Sigmoid colon (tissue), 6 donors: ENCODE measurements at regions not wholly inside any gene's neighbourhood (a gene's known extent, or its start where the extent isn't known, plus 50 kb on each side); places are given as distances from the start of the nearest gene placed in this dataset.

Experiments
- DNase-seq: peaks from one replicate; pipeline ENCODE4 v3.0.0-alpha.2; 2019
- H3K27ac ChIP-seq, 4 donors: fragments of 200-600 bp; sonication (generic); one replicate each; pipeline ENCODE4 v1.5.1; 2016 to 2019; ENCODE audit warnings: mild to moderate bottlenecking in 1 of 4
- H3K27me3 ChIP-seq, 3 donors: fragments of 200-600 bp; sonication (generic); one replicate each; pipeline ENCODE4 v1.5.1; 2019; ENCODE audit warnings: mild to moderate bottlenecking in 1 of 3
- H3K36me3 ChIP-seq, 4 donors: fragments of 200-600 bp; sonication (generic); one replicate each; pipeline ENCODE4 v1.5.1; 2016 to 2019
- H3K4me1 ChIP-seq, 4 donors: fragments of 200-600 bp; sonication (generic); one replicate each; pipeline ENCODE4 v1.5.1; 2017 to 2019
- H3K4me3 ChIP-seq, 4 donors: fragments of 200-600 bp; sonication (generic); one replicate each; pipeline ENCODE4 v1.5.1; 2017 to 2019; ENCODE audit warnings: mild to moderate bottlenecking in 2 of 4, moderate library complexity in 1 of 4
- H3K9me3 ChIP-seq, 4 donors: fragments of 200-600 bp in 3 of 4; sonication (generic) in 3 of 4; one replicate each; pipeline versions ENCODE4 v1.5.1 to v1.6.1; 2013 to 2019
- EP300 ChIP-seq, 4 donors: sonication (generic); formaldehyde crosslinking; IDR thresholded peaks; one replicate each; pipeline ENCODE4 v1.6.1; 2017; ENCODE audit warnings: antibody characterized with exemption in 4 of 4
- POLR2A ChIP-seq, 2 donors: fragments of 450-650 bp; IDR thresholded peaks; one replicate each; pipeline ENCODE4 v1.6.1; 2016; ENCODE audit warnings: antibody characterized with exemption in 2 of 2, mild to moderate bottlenecking in 2 of 2, moderate library complexity in 2 of 2
- POLR2AphosphoS5 ChIP-seq, 4 donors: sonication (generic); formaldehyde crosslinking; IDR thresholded peaks; one replicate each; pipeline ENCODE4 v1.6.1; 2017; ENCODE audit warnings: antibody characterized with exemption in 4 of 4
- WGBS, 2 donors: extraction: QIAGEN DNeasy Blood & Tissue Kit; methylation state at CpG; one replicate each; pipeline ENCODE4 v1.1.7; 2013; 5-methylcytosine and 5-hydroxymethylcytosine counted together
- intact Hi-C: fragments of 100-400 bp; cut with DNase I; formaldehyde crosslinking; loops from one replicate; pipeline ENCODE4 v1.15.1; 2023
- TF ChIP-seq, protein P1 (sequence below), 4 experiments: fragments of 450-650 bp in 3 of 4; fragments of 200-600 bp in 1 of 4; IDR thresholded peaks; one replicate each; pipeline ENCODE4 v1.5.1; 2016 to 2019; ENCODE audit warnings: antibody characterized with exemption in 4 of 4, mild to moderate bottlenecking in 3 of 4, moderate library complexity in 2 of 4
- donor health status: healthy with polysubstance abuse.
- donor health status: healthy.

DNA sequence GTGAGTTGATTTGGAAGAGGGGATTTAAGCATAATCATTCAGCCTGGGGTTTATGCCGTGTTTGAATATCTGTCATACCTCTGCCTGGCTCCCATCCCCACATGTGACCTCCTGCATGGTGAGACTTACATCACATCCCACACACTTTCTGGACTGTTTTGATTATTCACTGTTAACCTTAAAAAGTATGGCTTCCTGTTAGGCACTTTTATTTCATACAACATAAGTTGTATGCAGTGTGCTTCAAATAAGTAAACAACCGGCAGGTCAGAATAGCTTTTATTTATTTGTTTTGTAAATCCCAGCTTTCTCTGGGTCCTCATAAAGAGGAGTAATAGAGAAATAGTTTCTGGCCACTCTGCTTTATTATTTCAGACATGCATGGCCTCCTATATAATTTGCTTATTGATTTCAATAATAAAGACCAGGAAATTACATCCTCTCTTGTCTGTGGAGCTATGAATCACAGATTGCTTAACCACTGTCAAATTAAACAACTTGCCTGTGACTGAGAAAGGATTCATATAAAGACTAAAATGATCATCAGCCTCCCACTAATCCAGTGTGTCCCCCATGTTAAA is 376.8 kb upstream of the ZFP42 start:
- Histone ChIP-seq H3K27ac (no peak overlapping the region), H3K27me3 (no peaks in the 10 kb centered on the region), H3K36me3 (no peaks in the 10 kb centered on the region), H3K9me3 (no peaks in the 10 kb centered on the region), H3K4me3 (no peak overlapping the region), H3K4me1 (peaks cover 0 to 5% (median 0%) of the 10 kb centered on the region in 4 donors)
- 63 to 70% methylated on average over 2 of the region's 2 CpGs for WGBS, 2 donors
- no peak for DNase-seq
- TF ChIP-seq POLR2A (IDR thresholded peaks at IDR 0.05) (no peak), POLR2AphosphoS5 (IDR thresholded peaks at IDR 0.05) (no peak), EP300 (IDR thresholded peaks at IDR 0.05) (no peak)
- TF ChIP-seq, protein P1, sequence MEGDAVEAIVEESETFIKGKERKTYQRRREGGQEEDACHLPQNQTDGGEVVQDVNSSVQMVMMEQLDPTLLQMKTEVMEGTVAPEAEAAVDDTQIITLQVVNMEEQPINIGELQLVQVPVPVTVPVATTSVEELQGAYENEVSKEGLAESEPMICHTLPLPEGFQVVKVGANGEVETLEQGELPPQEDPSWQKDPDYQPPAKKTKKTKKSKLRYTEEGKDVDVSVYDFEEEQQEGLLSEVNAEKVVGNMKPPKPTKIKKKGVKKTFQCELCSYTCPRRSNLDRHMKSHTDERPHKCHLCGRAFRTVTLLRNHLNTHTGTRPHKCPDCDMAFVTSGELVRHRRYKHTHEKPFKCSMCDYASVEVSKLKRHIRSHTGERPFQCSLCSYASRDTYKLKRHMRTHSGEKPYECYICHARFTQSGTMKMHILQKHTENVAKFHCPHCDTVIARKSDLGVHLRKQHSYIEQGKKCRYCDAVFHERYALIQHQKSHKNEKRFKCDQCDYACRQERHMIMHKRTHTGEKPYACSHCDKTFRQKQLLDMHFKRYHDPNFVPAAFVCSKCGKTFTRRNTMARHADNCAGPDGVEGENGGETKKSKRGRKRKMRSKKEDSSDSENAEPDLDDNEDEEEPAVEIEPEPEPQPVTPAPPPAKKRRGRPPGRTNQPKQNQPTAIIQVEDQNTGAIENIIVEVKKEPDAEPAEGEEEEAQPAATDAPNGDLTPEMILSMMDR (IDR thresholded peaks at IDR 0.05), result no peak
- intact Hi-C loops, result no loop called here

DNA sequence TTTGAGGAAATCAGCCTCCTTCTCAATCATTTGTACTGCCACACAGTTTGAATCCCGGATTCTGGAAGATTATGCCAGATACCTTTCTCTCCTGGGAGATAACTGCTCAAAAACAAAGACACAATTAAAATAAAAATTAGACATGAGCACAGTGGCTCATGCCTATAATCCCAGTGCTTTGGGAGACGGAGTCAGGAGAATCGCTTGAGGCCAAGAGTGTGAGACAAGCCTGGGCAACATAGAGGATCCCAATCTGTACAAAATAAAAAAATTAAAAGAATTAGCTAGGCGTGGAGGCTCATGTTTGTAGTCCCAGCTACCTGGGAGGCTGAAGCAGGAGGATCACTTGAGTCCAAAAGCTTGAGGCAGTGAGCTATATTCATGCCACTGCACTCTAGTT is 376.3 kb upstream of the ZFP42 start:
- Histone ChIP-seq H3K4me3 (no peak overlapping the region), H3K27me3 (no peaks in the 10 kb centered on the region), H3K9me3 (peaks cover 0 to 1% (median 0%) of the 10 kb centered on the region in 4 donors), H3K27ac (no peak overlapping the region), H3K4me1 (peaks cover 0 to 5% (median 0%) of the 10 kb centered on the region in 4 donors), H3K36me3 (no peaks in the 10 kb centered on the region)
- TF ChIP-seq EP300 (IDR thresholded peaks at IDR 0.05) (no peak), POLR2AphosphoS5 (IDR thresholded peaks at IDR 0.05) (no peak), POLR2A (IDR thresholded peaks at IDR 0.05) (no peak)
- TF ChIP-seq, protein P1 (IDR thresholded peaks at IDR 0.05), result no peak
- DNase-seq, result no peak
- WGBS, 2 donors, result 56 to 78% methylated on average over 4 of the region's 4 CpGs
- intact Hi-C loops, result no loop called here

DNA sequence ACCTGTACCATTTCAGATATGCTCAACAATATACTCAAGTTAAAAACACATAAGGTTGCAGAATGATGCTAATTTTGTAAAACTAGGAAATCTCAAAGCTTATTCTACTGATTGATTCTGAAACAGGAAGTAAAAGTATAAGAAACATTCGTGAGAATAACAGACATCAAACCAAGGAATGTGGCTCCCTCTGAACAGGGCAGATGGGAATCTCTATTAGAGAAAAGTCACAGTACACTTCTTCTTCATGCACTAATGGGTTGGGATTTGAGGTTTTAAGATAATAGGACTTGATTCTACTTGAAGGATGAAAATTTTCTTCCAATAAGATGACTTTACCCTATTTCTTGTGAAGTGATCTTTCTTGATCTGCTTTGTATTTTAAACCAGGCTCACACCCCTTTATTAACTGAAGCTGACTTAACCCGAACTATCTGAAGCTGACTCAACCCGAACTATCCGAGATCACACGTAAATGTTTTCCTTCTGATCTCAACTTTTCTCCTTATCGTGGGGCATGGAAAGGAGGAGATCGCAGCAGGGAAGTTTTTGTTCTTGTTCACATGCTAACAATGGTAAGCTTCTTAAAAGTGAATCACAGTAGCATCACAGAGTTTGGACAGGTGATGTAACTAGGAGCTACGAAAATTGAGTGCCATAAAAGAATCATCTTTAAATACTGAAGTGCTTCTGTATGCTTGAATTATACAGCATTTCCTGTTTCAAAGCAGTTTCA is 363.1 kb upstream of the ZFP42 start:
- no peak for TF ChIP-seq POLR2A (IDR thresholded peaks at IDR 0.05)
- H3K4me1 ChIP-seq, result no peaks in the 10 kb centered on the region

GRCh38 chr4:187633245-187633644 is 362.3 kb upstream of the ZFP42 start:
- WGBS, 2 donors, result 67 to 75% methylated on average over 2 of the region's 2 CpGs
- intact Hi-C loops, result no loop called here
- H3K36me3 ChIP-seq, result no peaks in the 10 kb centered on the region

More for the DNA sequence above, 363.1 kb upstream of the ZFP42 start:
- H3K27me3 ChIP-seq, result no peaks in the 10 kb centered on the region
- intact Hi-C loops, result no loop called here
- 74% methylated on average over 8 of the region's 8 CpGs for WGBS, 2 donors
- no peak overlapping the region for H3K27ac ChIP-seq
- no peak overlapping the region for H3K4me3 ChIP-seq
- H3K36me3 ChIP-seq, result no peaks in the 10 kb centered on the region
- no peak for DNase-seq
- H3K9me3 ChIP-seq, result peaks cover 0 to 2% (median 0%) of the 10 kb centered on the region in 4 donors

DNA sequence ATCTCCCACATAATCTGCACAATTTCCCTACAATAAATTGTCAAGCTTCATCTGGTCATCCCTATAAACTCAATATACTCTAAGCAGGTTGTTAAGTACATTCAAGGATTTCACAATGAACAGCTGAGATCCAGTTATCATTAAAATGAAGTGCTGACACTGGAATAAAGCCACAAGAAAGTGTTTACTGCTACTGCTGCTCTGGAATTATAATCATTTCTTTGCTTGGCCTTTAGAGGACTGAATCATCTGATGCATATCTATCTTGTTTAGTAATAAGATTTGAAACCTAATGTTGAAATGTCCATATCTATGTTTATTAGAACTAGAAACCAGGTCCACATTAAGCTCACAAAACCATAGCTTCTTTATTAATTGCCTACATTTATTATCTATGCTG is 338.6 kb upstream of the ZFP42 start:
- DNase-seq, result no peak

More at GRCh38 chr4:187633245-187633644, 362.3 kb upstream of the ZFP42 start:
- H3K27ac ChIP-seq, result no peak overlapping the region
- H3K9me3 ChIP-seq, result peaks cover 0 to 2% (median 0%) of the 10 kb centered on the region in 4 donors
- H3K27me3 ChIP-seq, result no peaks in the 10 kb centered on the region
- H3K4me3 ChIP-seq, result no peak overlapping the region
- no peaks in the 10 kb centered on the region for H3K4me1 ChIP-seq
- no peak for DNase-seq
- TF ChIP-seq EP300 (IDR thresholded peaks at IDR 0.05) (no peak), POLR2AphosphoS5 (IDR thresholded peaks at IDR 0.05) (no peak), POLR2A (IDR thresholded peaks at IDR 0.05) (no peak)
- TF ChIP-seq, protein P1 (IDR thresholded peaks at IDR 0.05), result no peak

More for the DNA sequence above, 338.6 kb upstream of the ZFP42 start:
- no peak overlapping the region for H3K4me3 ChIP-seq
- TF ChIP-seq, protein P1 (IDR thresholded peaks at IDR 0.05), result no peak
- TF ChIP-seq POLR2AphosphoS5 (IDR thresholded peaks at IDR 0.05), result no peak
- intact Hi-C loops, result no loop called here
- peaks cover 0 to 6% (median 0%) of the 10 kb centered on the region in 4 donors for H3K4me1 ChIP-seq
- H3K27ac ChIP-seq, result no peak overlapping the region
- no peaks in the 10 kb centered on the region for H3K36me3 ChIP-seq
- H3K9me3 ChIP-seq, result no peaks in the 10 kb centered on the region
- no peaks in the 10 kb centered on the region for H3K27me3 ChIP-seq
